Stomach (tissue), 8 donors: ENCODE measurements at regions not wholly inside any gene's neighbourhood (a gene's known extent, or its start where the extent isn't known, plus 50 kb on each side); places are given as distances from the start of the nearest gene placed in this dataset.

Source experiments
- DNase-seq, 2 donors: peaks; one replicate each; pipeline versions ENCODE4 v3.0.0 to v3.0.0-alpha.2; 2013 to 2019
- H3K27ac ChIP-seq, 5 donors: fragments of 200-600 bp in 4 of 5; sonication (generic) in 4 of 5; one replicate each; pipeline ENCODE4 v1.5.1; 2013 to 2019; ENCODE audit warnings: mild to moderate bottlenecking in 1 of 5, moderate library complexity in 1 of 5
- H3K27me3 ChIP-seq, 3 donors: fragments of 200-600 bp; sonication (generic); one replicate each; pipeline ENCODE4 v1.5.1; 2017 to 2019; ENCODE audit warnings: mixed run types in 1 of 3
- H3K36me3 ChIP-seq, 4 donors: fragments of 200-600 bp; sonication (generic); 1 replicate in 3 of 4; 2 replicates in 1 of 4; pipeline ENCODE4 v1.5.1; 2016 to 2019
- H3K4me1 ChIP-seq, 4 donors: fragments of 200-600 bp; sonication (generic); one replicate each; pipeline ENCODE4 v1.5.1; 2016 to 2019
- H3K4me3 ChIP-seq, 4 donors: fragments of 200-600 bp; sonication (generic) in 3 of 4; one replicate each; pipeline ENCODE4 v1.5.1; 2016 to 2019; ENCODE audit warnings: mild to moderate bottlenecking in 1 of 4
- H3K9me3 ChIP-seq, 4 donors: fragments of 200-600 bp; sonication (generic); one replicate each; pipeline ENCODE4 v1.5.1; 2016 to 2019
- EP300 ChIP-seq: sonication (generic); formaldehyde crosslinking; IDR thresholded peaks from one replicate; pipeline ENCODE4 v1.6.1; 2017; ENCODE audit warnings: antibody characterized with exemption
- POLR2A ChIP-seq, 4 donors: fragments of 450-650 bp; IDR thresholded peaks; one replicate each; pipeline ENCODE4 v1.6.1; 2016; ENCODE audit warnings: antibody characterized with exemption in 4 of 4, control low read depth in 2 of 4, mild to moderate bottlenecking in 1 of 4, moderate library complexity in 1 of 4
- POLR2AphosphoS5 ChIP-seq, 3 donors: sonication (generic); formaldehyde crosslinking; IDR thresholded peaks; one replicate each; pipeline ENCODE4 v1.6.1; 2016; ENCODE audit warnings: antibody characterized with exemption in 3 of 3
- WGBS, 5 donors: extraction: QIAGEN DNeasy Blood & Tissue Kit in 3 of 5; methylation state at CpG; one replicate each; pipeline versions ENCODE4 v1.1.5 to v1.1.7; 2013 to 2018; 5-methylcytosine and 5-hydroxymethylcytosine counted together
- intact Hi-C: fragments of 100-400 bp; cut with DNase I; formaldehyde crosslinking; loops from one replicate; pipeline ENCODE4 v1.15.1; 2023; ENCODE audit warnings: low total_unique reads
- TF ChIP-seq, protein P1 (sequence below), 7 experiments: fragments of 450-650 bp in 4 of 7; fragments of 200-600 bp in 3 of 7; sonication (generic) in 3 of 7; IDR thresholded peaks; one replicate each; pipeline ENCODE4 v1.5.1; 2016 to 2019; ENCODE audit warnings: antibody characterized with exemption in 7 of 7, control low read depth in 2 of 7, mild to moderate bottlenecking in 1 of 7
- donor health status: healthy with polysubstance abuse.
- donor health status: Bipolar disorder and iron deficiency.
- donor health status: healthy.

GRCh38 chr4:10364194-10364593 is 93.0 kb downstream of the ZNF518B start:
- intact Hi-C loops, result no loop called here

GRCh38 chr4:10354746-10355145 is 102.5 kb downstream of the ZNF518B start:
- H3K9me3 ChIP-seq, result peaks cover 0 to 4% (median 1%) of the 10 kb centered on the region in 4 donors
- H3K36me3 ChIP-seq, result no peaks in the 10 kb centered on the region
- no peak overlapping the region for H3K27ac ChIP-seq
- no peaks in the 10 kb centered on the region for H3K27me3 ChIP-seq
- H3K4me3 ChIP-seq, result no peak overlapping the region
- TF ChIP-seq EP300 (no peak), POLR2A (IDR thresholded peaks at IDR 0.05) (no peak), POLR2AphosphoS5 (IDR thresholded peaks at IDR 0.05) (no peak)
- TF ChIP-seq, protein P1, sequence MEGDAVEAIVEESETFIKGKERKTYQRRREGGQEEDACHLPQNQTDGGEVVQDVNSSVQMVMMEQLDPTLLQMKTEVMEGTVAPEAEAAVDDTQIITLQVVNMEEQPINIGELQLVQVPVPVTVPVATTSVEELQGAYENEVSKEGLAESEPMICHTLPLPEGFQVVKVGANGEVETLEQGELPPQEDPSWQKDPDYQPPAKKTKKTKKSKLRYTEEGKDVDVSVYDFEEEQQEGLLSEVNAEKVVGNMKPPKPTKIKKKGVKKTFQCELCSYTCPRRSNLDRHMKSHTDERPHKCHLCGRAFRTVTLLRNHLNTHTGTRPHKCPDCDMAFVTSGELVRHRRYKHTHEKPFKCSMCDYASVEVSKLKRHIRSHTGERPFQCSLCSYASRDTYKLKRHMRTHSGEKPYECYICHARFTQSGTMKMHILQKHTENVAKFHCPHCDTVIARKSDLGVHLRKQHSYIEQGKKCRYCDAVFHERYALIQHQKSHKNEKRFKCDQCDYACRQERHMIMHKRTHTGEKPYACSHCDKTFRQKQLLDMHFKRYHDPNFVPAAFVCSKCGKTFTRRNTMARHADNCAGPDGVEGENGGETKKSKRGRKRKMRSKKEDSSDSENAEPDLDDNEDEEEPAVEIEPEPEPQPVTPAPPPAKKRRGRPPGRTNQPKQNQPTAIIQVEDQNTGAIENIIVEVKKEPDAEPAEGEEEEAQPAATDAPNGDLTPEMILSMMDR (IDR thresholded peaks at IDR 0.05), result no peak
- intact Hi-C loops, result no loop called here
- no peak for DNase-seq
- no peaks in the 10 kb centered on the region for H3K4me1 ChIP-seq

More at GRCh38 chr4:10364194-10364593, 93.0 kb downstream of the ZNF518B start:
- 79 to 85% (median 84%) methylated on average over 2 of the region's 2 CpGs for WGBS, 5 donors
- no peak overlapping the region for H3K27ac ChIP-seq
- no peak overlapping the region for H3K4me3 ChIP-seq
- no peaks in the 10 kb centered on the region for H3K27me3 ChIP-seq
- no peaks in the 10 kb centered on the region for H3K4me1 ChIP-seq
- no peaks in the 10 kb centered on the region for H3K9me3 ChIP-seq
- no peak for DNase-seq
- TF ChIP-seq POLR2A (IDR thresholded peaks at IDR 0.05), result no peak
- no peak for TF ChIP-seq POLR2AphosphoS5 (IDR thresholded peaks at IDR 0.05)
- TF ChIP-seq EP300, result no peak
- TF ChIP-seq, protein P1 (IDR thresholded peaks at IDR 0.05), result no peak
- H3K36me3 ChIP-seq, result no peaks in the 10 kb centered on the region

- no peaks in the 10 kb centered on the region for H3K36me3 ChIP-seq
- peak in 1 of 2 donors; percentile 4 for DNase-seq
- no peaks in the 10 kb centered on the region for H3K4me1 ChIP-seq
- 81 to 96% (median 90%) methylated on average over 2 of the region's 2 CpGs for WGBS, 5 donors
- intact Hi-C loops, result no loop called here
- peaks cover 0 to 4% (median 1%) of the 10 kb centered on the region in 4 donors for H3K9me3 ChIP-seq
- TF ChIP-seq, protein P1 (IDR thresholded peaks at IDR 0.05), result no peak
- TF ChIP-seq POLR2AphosphoS5 (IDR thresholded peaks at IDR 0.05), result no peak
- TF ChIP-seq POLR2A (IDR thresholded peaks at IDR 0.05), result no peak
- no peak for TF ChIP-seq EP300
- no peak overlapping the region for H3K27ac ChIP-seq
- H3K4me3 ChIP-seq, result no peak overlapping the region
- no peaks in the 10 kb centered on the region for H3K27me3 ChIP-seq
Measured at GRCh38 chr4:10354225-10354624, 103.0 kb downstream of the ZNF518B start.

DNA sequence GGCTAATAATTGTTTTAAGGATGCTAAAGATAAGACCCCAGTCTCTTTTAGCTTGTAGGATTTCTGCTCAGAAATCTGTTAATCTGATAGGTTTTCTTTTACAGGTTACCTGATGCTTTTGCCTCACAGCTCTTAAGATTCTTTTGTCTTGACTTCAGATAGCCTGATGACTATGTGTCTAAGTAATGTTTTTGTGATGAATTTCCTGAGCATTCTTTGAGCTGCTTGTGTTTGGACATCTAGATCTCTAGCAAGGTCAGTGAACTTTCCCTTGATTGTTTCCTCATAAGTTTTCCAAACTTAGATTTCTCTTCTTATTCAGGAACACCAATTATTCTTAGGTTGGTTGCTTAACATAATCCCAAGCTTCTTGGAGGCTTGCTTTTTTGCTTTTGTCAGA is 104.1 kb downstream of the ZNF518B start:
- no peaks in the 10 kb centered on the region for H3K27me3 ChIP-seq
- no peak for TF ChIP-seq POLR2AphosphoS5 (IDR thresholded peaks at IDR 0.05)
- TF ChIP-seq, protein P1 (IDR thresholded peaks at IDR 0.05), result no peak
- TF ChIP-seq POLR2A (IDR thresholded peaks at IDR 0.05), result no peak
- no peak for TF ChIP-seq EP300
- no peak for DNase-seq
- no peaks in the 10 kb centered on the region for H3K36me3 ChIP-seq
- no peaks in the 10 kb centered on the region for H3K4me1 ChIP-seq
- peaks cover 0 to 4% (median 1%) of the 10 kb centered on the region in 4 donors for H3K9me3 ChIP-seq
- H3K4me3 ChIP-seq, result no peak overlapping the region
- intact Hi-C loops, result no loop called here
- no peak overlapping the region for H3K27ac ChIP-seq
